ENCODE measurements at regions not wholly inside any gene's neighbourhood (a gene's known extent, or its start where the extent isn't known, plus 50 kb on each side); places are given as distances from the start of the nearest gene placed in this dataset.

DNA sequence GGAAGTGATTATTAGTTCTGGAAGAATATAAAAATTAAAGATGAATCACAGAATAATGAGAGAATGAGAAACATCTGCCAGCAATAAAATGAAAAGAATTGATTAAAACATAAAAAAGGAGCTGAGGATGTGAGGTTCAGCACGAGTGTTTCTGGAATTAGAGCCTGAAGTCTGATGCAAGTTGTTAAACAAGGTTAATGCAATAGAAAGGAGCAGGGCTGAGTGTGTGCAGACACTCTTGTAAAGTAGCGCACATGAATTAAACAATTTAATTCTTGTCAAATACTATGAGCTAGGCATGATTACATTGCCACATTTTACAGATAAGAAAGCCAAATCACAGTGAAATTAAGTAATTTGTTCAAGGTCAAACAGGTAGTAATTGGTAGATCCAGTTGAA, 384.2 kb downstream of the TAF11L14 start (continued):
- no peak for TF ChIP-seq ZHX2 (IDR thresholded peaks at IDR 0.05; ENCODE audit: low read depth)
- TF ChIP-seq ZHX2 (CRISPR knock-in tag; IDR thresholded peaks at IDR 0.05; ENCODE audit: borderline replicate concordance): no peak
- TF ChIP-seq ZFP62 (CRISPR knock-in tag; IDR thresholded peaks at IDR 0.05): no peak
- no peak for TF ChIP-seq TBP (CRISPR knock-in tag; IDR thresholded peaks at IDR 0.05)
- TF ChIP-seq FLYWCH1 (CRISPR knock-in tag; IDR thresholded peaks at IDR 0.05): no peak
- TF ChIP-seq CBFB (CRISPR knock-in tag; IDR thresholded peaks at IDR 0.05): no peak
- TF ChIP-seq GATAD1 (CRISPR knock-in tag; IDR thresholded peaks at IDR 0.05): no peak
- no peak for TF ChIP-seq KDM1A (CRISPR knock-in tag; IDR thresholded peaks at IDR 0.05)
- TF ChIP-seq SP1 (IDR thresholded peaks at IDR 0.05): no peak
- TF ChIP-seq SP1 (CRISPR knock-in tag; IDR thresholded peaks at IDR 0.05): no peak
- no peak for TF ChIP-seq TBX2 (CRISPR knock-in tag; IDR thresholded peaks at IDR 0.05; ENCODE audit: borderline replicate concordance)
- no peak for TF ChIP-seq ZNF777 (CRISPR knock-in tag; IDR thresholded peaks at IDR 0.05)

Data from HepG2 (cell line).